Body of pancreas (tissue), 4 donors: ENCODE measurements at regions not wholly inside any gene's neighbourhood (a gene's known extent, or its start where the extent isn't known, plus 50 kb on each side); places are given as distances from the start of the nearest gene placed in this dataset.

Source experiments
- ATAC-seq: fragments of 150-250 bp; one replicate; pipeline ENCODE4 v1.9.1; 2016
- DNase-seq, 4 donors: peaks; one replicate each; pipeline ENCODE4 v3.0.0-alpha.2; 2019
- H3K27ac ChIP-seq, 4 donors: fragments of 200-600 bp; sonication (generic); 1 replicate in 3 of 4; 2 replicates in 1 of 4; pipeline versions ENCODE4 v1.5.1 to v1.6.1; 2016 to 2019; ENCODE audit warnings: mild to moderate bottlenecking in 1 of 4, mixed read lengths in 1 of 4, moderate library complexity in 1 of 4
- H3K27me3 ChIP-seq, 2 donors: fragments of 200-600 bp; sonication (generic); one replicate each; pipeline ENCODE4 v1.6.0; 2016; ENCODE audit warnings: mild to moderate bottlenecking in 1 of 2
- H3K36me3 ChIP-seq, 2 donors: fragments of 200-600 bp; sonication (generic); replicated peaks in 1 of 2; 2 replicates each; pipeline ENCODE4 v1.5.1; 2016; ENCODE audit warnings: low read depth in 2 of 2; ENCODE audit not compliant: insufficient read depth in 1 of 2
- H3K4me1 ChIP-seq: fragments of 200-600 bp; sonication (generic); one replicate; pipeline ENCODE4 v1.6.0; 2016
- H3K4me3 ChIP-seq, 2 donors: fragments of 200-600 bp; sonication (generic); 1 replicate in 1 of 2; 2 replicates in 1 of 2; pipeline ENCODE4 v1.5.1; 2016 to 2019
- H3K9me3 ChIP-seq, 3 donors: fragments of 200-600 bp; sonication (generic); 1 replicate in 2 of 3; 2 replicates in 1 of 3; pipeline ENCODE4 v1.5.1; 2016
- CTCF ChIP-seq, 7 experiments: fragments of 450-650 bp in 4 of 7; fragments of 200-600 bp in 3 of 7; sonication (generic) in 3 of 7; IDR thresholded peaks; one replicate each; pipeline ENCODE4 v1.5.1; 2016 to 2019; ENCODE audit warnings: antibody characterized with exemption in 7 of 7
- POLR2A ChIP-seq, 3 donors: fragments of 450-650 bp; IDR thresholded peaks; one replicate each; pipeline ENCODE4 v1.6.1; 2016; ENCODE audit warnings: antibody characterized with exemption in 3 of 3, mild to moderate bottlenecking in 2 of 3
- WGBS, 2 donors: methylation state at CpG; one replicate each; pipeline ENCODE4 v1.1.5; 2017; 5-methylcytosine and 5-hydroxymethylcytosine counted together
- intact Hi-C: fragments of 100-400 bp; cut with DNase I; formaldehyde crosslinking; loops from one replicate; pipeline ENCODE4 v1.15.1; 2023

GRCh38 chr10:78549140-78549935 is 515.7 kb downstream of the RPS24 start:
- Histone ChIP-seq H3K27me3 (no peaks in the 10 kb centered on the region), H3K27ac (no peak overlapping the region), H3K9me3 (no peaks in the 10 kb centered on the region), H3K4me3 (no peak overlapping the region), H3K4me1 (no peaks in the 10 kb centered on the region), H3K36me3 (no peaks in the 10 kb centered on the region)
- ATAC-seq (no peak), DNase-seq (no peak)
- intact Hi-C loops = no loop called here
- no peak for TF ChIP-seq POLR2A (IDR thresholded peaks at IDR 0.05)
- no peak for TF ChIP-seq CTCF (IDR thresholded peaks at IDR 0.05)
- WGBS, 2 donors = 59 to 61% methylated on average over 9 of the region's 9 CpGs

DNA sequence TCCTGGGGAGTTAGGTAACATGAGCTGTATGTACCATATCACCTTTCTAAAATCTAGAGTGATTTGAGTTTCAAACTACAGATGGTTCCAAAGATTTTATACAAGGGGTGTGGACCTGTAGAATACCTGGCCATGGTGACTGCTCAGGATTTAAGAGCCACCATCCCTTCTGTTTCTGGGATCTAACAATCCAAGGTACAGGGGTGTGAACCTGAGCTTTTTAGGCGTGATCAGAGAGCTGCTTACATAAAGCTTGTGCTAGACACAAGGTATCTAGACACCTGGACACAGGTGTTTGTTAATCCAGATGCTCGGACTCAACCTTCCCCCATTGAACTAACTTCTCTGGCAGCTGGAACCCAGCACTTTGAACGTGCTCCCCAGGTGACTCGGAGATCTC is 516.4 kb downstream of the RPS24 start:
- Histone ChIP-seq H3K4me1 (no peaks in the 10 kb centered on the region), H3K27ac (no peak overlapping the region), H3K36me3 (no peaks in the 10 kb centered on the region), H3K27me3 (no peaks in the 10 kb centered on the region), H3K4me3 (no peak overlapping the region), H3K9me3 (no peaks in the 10 kb centered on the region)
- DNase-seq = no peak
- 84 to 93% methylated on average over 3 to 4 of the region's 4 CpGs for WGBS, 2 donors
- no peak for ATAC-seq
- intact Hi-C loops = no loop called here
- TF ChIP-seq POLR2A (IDR thresholded peaks at IDR 0.05) (no peak), CTCF (IDR thresholded peaks at IDR 0.05) (no peak)

DNA sequence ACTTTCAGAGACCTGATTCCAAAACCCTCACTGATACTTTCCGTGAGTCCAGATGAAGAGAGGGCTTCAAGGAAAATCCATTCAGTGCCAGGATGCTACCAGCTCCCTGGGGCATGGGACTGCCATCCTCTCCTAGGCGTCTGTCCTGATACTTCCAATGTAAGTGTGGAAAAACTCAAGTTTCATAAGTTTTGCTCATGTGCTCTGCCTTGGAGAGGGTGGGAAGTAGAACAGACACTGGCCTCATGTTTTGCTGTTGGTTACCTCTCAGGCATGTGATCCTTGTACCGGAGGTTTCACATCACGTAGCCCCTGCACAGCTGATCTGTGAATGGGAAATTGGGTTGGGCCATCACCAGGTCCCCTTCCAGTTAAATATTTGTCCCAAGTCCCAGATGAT is 517.1 kb downstream of the RPS24 start:
- Histone ChIP-seq H3K4me3 (no peak overlapping the region), H3K9me3 (no peaks in the 10 kb centered on the region), H3K36me3 (no peaks in the 10 kb centered on the region), H3K4me1 (no peaks in the 10 kb centered on the region), H3K27me3 (no peaks in the 10 kb centered on the region), H3K27ac (no peak overlapping the region)
- TF ChIP-seq CTCF (IDR thresholded peaks at IDR 0.05) (no peak), POLR2A (IDR thresholded peaks at IDR 0.05) (no peak)
- intact Hi-C loops = no loop called here
- 87 to 88% methylated on average over 4 of the region's 4 CpGs for WGBS, 2 donors
- ATAC-seq (no peak), DNase-seq (no peak)

- no peaks in the 10 kb centered on the region for H3K27me3 ChIP-seq
- 93 to 95% methylated on average over 10 of the region's 10 CpGs for WGBS, 2 donors
- no peak overlapping the region for H3K27ac ChIP-seq
- DNase-seq = no peak
- no peaks in the 10 kb centered on the region for H3K9me3 ChIP-seq
- no peak for ATAC-seq
- H3K4me3 ChIP-seq = no peak overlapping the region
- no peaks in the 10 kb centered on the region for H3K36me3 ChIP-seq
- no peak for TF ChIP-seq POLR2A (IDR thresholded peaks at IDR 0.05)
- TF ChIP-seq CTCF (IDR thresholded peaks at IDR 0.05) = no peak
- intact Hi-C loops = no loop called here
- H3K4me1 ChIP-seq = no peaks in the 10 kb centered on the region
Measured at GRCh38 chr10:78551184-78552005, 517.4 kb upstream of the ZMIZ1 start.
